Subcutaneous abdominal adipose tissue (tissue), 5 donors: ENCODE measurements at regions not wholly inside any gene's neighbourhood (a gene's known extent, or its start where the extent isn't known, plus 50 kb on each side); places are given as distances from the start of the nearest gene placed in this dataset.

Experiments
- H3K27ac ChIP-seq: one replicate; pipeline ENCODE4 v1.7.0; 2013; ENCODE audit warnings: low read depth, mild to moderate bottlenecking, inconsistent platforms, low read length, moderate library complexity
- H3K27me3 ChIP-seq, 5 donors: one replicate each; pipeline ENCODE4 v1.7.0; 2013; ENCODE audit warnings: low read length in 5 of 5, inconsistent platforms in 1 of 5; ENCODE audit not compliant: control insufficient read depth in 5 of 5, insufficient read depth in 4 of 5
- H3K36me3 ChIP-seq, 5 donors: one replicate each; pipeline ENCODE4 v1.7.0; 2013; ENCODE audit warnings: low read length in 5 of 5; ENCODE audit not compliant: control insufficient read depth in 5 of 5, insufficient read depth in 5 of 5
- H3K4me1 ChIP-seq, 5 donors: one replicate each; pipeline ENCODE4 v1.7.0; 2013; ENCODE audit warnings: low read length in 5 of 5, mild to moderate bottlenecking in 3 of 5, moderate library complexity in 1 of 5; ENCODE audit not compliant: control insufficient read depth in 5 of 5, insufficient read depth in 5 of 5
- H3K4me3 ChIP-seq, 5 donors: one replicate each; pipeline ENCODE4 v1.7.0; 2013; ENCODE audit warnings: low read length in 5 of 5, low read depth in 1 of 5
- H3K9ac ChIP-seq, 5 donors: one replicate each; pipeline ENCODE4 v1.7.0; 2013; ENCODE audit warnings: low read length in 5 of 5, mild to moderate bottlenecking in 4 of 5, moderate library complexity in 3 of 5
- H3K9me3 ChIP-seq, 5 donors: one replicate each; pipeline ENCODE4 v1.7.0; 2013; ENCODE audit warnings: low read length in 5 of 5; ENCODE audit not compliant: control insufficient read depth in 5 of 5
- donor health status: healthy.
- donor health status: healthy.
- donor health status: healthy.
- donor health status: healthy.
- donor health status: healthy.

DNA sequence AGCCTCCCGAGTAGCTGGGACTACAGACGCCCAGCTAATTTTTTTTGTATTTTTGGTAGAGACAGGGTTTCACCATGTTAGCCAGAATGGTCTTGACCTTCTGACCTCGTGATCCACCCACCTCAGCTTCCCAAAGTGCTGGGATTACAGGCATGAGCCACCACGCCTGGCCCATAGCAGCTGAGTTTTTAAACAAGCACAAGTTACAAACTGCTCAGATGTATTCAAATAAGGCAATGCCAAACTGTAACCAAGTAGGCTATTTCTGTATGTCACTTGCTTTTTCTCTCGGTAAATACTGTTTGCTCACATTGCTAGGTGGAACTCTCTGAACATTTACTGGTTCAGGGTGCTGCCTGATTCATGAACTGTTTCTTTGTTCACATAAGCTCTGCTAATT, 799.3 kb upstream of the NUDT12 start:
- no peaks in the 10 kb centered on the region for H3K27me3 ChIP-seq
- no peak overlapping the region for H3K4me3 ChIP-seq
- peaks cover 0 to 5% (median 0%) of the 10 kb centered on the region in 5 donors for H3K4me1 ChIP-seq
- no peak overlapping the region for H3K27ac ChIP-seq
- H3K36me3 ChIP-seq: no peaks in the 10 kb centered on the region
- H3K9ac ChIP-seq: no peak overlapping the region
- H3K9me3 ChIP-seq: no peaks in the 10 kb centered on the region

DNA sequence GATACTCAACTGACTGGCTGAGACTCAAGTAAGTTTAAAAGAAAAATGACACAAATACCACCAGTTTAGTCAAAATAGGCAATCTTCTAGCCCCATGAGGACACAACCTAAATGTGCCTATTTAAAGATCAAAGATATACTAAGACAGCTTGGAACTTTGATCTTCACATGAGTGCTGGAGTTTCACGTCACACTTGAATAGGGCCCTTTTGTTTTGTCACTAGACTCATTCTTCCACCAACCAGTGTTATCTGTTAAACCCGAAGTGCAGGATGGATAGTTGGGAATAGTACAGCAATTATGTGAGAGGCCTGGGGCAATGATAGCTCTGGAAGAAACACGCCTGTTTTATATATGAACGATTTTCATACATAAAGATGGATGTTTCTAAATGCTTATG, 792.8 kb upstream of the NUDT12 start:
- no peak overlapping the region for H3K9ac ChIP-seq
- H3K36me3 ChIP-seq: no peaks in the 10 kb centered on the region
- H3K27ac ChIP-seq: no peak overlapping the region
- no peaks in the 10 kb centered on the region for H3K27me3 ChIP-seq
- H3K4me1 ChIP-seq: no peaks in the 10 kb centered on the region
- no peaks in the 10 kb centered on the region for H3K9me3 ChIP-seq
- no peak overlapping the region for H3K4me3 ChIP-seq

GRCh38 chr5:104353371-104353770, 790.8 kb upstream of the NUDT12 start:
- no peak overlapping the region for H3K4me3 ChIP-seq
- no peaks in the 10 kb centered on the region for H3K4me1 ChIP-seq
- H3K27me3 ChIP-seq: no peaks in the 10 kb centered on the region
- no peaks in the 10 kb centered on the region for H3K36me3 ChIP-seq
- no peaks in the 10 kb centered on the region for H3K9me3 ChIP-seq
- no peak overlapping the region for H3K27ac ChIP-seq
- H3K9ac ChIP-seq: no peak overlapping the region

- Histone ChIP-seq H3K9me3 (no peaks in the 10 kb centered on the region), H3K4me3 (no peak overlapping the region), H3K9ac (no peak overlapping the region), H3K4me1 (no peaks in the 10 kb centered on the region), H3K36me3 (no peaks in the 10 kb centered on the region), H3K27me3 (no peaks in the 10 kb centered on the region), H3K27ac (no peak overlapping the region)
Observed at GRCh38 chr5:104352954-104353353, 790.4 kb upstream of the NUDT12 start.

- Histone ChIP-seq H3K36me3 (no peaks in the 10 kb centered on the region), H3K27ac (no peak overlapping the region), H3K4me1 (no peaks in the 10 kb centered on the region), H3K27me3 (no peaks in the 10 kb centered on the region), H3K9me3 (no peaks in the 10 kb centered on the region), H3K4me3 (no peak overlapping the region), H3K9ac (no peak overlapping the region)
Observed at GRCh38 chr5:104347119-104347708, 784.6 kb upstream of the NUDT12 start.

DNA sequence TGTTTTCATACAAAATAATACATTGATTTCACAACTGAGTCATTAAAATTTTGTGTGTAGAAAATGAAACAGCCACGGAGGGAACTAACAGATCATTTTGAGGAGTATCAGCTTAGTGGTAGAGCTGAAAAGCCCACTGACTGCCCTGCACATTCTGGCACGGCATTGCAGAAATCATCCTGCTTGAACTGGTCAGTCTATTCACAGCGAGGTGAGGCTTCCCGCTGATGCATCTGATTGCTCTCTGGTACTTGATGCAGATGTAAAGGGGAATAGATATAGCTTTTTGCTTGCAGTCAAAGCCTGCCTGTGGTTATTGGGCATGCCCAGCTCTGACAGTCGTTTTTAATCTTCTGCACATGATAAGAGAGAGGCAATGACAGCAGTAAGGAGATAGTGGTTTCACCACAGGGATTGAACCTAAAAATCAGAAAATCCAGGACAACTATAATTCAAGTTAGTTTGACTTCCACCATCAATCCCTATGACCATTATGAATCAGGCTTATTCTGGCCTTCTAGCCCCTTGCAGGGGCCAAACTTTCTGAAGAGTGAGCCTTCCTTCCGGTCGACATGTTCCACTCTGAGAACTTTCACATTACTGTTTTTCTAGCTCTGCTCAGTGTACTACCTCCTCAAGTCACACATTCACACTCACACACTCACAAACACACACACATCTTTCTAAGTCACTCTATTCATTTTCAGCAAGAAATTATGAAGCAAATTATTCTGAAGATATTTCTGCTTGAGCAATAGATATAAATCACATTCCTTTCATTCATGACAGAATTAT, 782.8 kb upstream of the NUDT12 start:
- no peak overlapping the region for H3K4me3 ChIP-seq
- no peaks in the 10 kb centered on the region for H3K36me3 ChIP-seq
- H3K27me3 ChIP-seq: no peaks in the 10 kb centered on the region
- H3K27ac ChIP-seq: no peak overlapping the region
- no peaks in the 10 kb centered on the region for H3K4me1 ChIP-seq
- no peaks in the 10 kb centered on the region for H3K9me3 ChIP-seq
- H3K9ac ChIP-seq: no peak overlapping the region

DNA sequence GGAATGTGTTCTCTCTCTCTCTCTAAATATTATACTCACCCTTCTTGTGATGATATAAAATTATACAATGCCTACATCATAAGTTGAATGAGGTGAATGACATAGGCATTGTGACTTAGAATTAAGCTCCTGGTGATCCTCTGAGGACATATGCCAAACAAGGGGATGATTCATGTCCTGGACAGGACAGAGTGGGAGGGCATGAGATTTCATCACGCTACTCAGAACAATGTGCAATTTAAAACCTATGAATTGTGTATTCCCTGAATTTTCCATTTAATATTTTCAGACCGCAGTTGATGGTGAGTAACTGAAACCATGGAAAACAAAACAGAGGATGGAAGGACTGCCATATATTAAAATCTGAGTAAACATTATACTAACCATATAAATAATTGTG, 782.2 kb upstream of the NUDT12 start:
- Histone ChIP-seq H3K4me3 (no peak overlapping the region), H3K9ac (no peak overlapping the region), H3K4me1 (no peaks in the 10 kb centered on the region), H3K27me3 (no peaks in the 10 kb centered on the region), H3K27ac (no peak overlapping the region), H3K9me3 (no peaks in the 10 kb centered on the region), H3K36me3 (no peaks in the 10 kb centered on the region)

DNA sequence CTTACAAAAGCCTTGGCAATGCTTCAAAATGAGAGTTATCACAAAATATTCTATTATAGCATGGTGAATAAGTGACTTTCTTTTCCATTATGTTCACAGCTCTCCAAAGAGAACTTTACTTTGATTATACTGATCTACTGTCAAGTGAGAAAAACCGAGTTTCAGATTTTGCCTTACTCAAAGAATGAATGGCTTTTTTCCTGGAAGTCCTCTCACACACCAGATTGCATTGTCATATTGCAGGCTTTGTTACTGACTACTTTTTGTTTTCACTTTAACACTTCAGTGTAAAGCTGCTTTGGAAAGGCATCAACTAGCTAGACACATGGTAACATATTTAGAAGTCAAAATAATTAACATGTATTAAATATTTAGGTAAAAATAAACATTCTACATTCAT, 765.2 kb upstream of the NUDT12 start:
- no peak overlapping the region for H3K4me3 ChIP-seq
- H3K27ac ChIP-seq: no peak overlapping the region
- no peak overlapping the region for H3K9ac ChIP-seq
- H3K9me3 ChIP-seq: no peaks in the 10 kb centered on the region
- H3K4me1 ChIP-seq: no peaks in the 10 kb centered on the region
- no peaks in the 10 kb centered on the region for H3K27me3 ChIP-seq
- no peaks in the 10 kb centered on the region for H3K36me3 ChIP-seq

- no peaks in the 10 kb centered on the region for H3K4me1 ChIP-seq
- H3K9me3 ChIP-seq: no peaks in the 10 kb centered on the region
- no peaks in the 10 kb centered on the region for H3K27me3 ChIP-seq
- no peaks in the 10 kb centered on the region for H3K36me3 ChIP-seq
- no peak overlapping the region for H3K4me3 ChIP-seq
- no peak overlapping the region for H3K27ac ChIP-seq
- no peak overlapping the region for H3K9ac ChIP-seq
Observed at GRCh38 chr5:104326966-104327365, 764.4 kb upstream of the NUDT12 start.

DNA sequence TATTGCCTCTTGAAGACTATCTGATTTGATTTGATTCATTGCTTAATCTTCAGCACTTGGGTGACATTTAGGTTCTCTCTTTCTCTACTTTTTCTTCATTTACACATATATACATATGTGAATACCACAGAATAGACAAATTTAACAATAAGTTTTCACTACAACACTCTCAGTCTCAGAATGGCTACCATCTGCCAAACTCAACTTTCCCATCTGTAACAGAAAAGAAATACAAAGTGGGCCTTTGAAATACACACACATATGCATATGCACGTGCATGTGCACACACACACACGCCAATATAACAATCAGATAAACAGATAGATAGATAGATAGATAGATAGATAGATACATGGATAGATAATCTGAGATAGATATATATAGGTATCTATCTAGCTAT, 762.8 kb upstream of the NUDT12 start:
- no peaks in the 10 kb centered on the region for H3K27me3 ChIP-seq
- H3K9ac ChIP-seq: no peak overlapping the region
- no peaks in the 10 kb centered on the region for H3K36me3 ChIP-seq
- no peak overlapping the region for H3K27ac ChIP-seq
- H3K4me1 ChIP-seq: no peaks in the 10 kb centered on the region
- H3K9me3 ChIP-seq: no peaks in the 10 kb centered on the region
- H3K4me3 ChIP-seq: no peak overlapping the region
